HK-2 (cell line): ENCODE measurements at regions not wholly inside any gene's neighbourhood (a gene's known extent, or its start where the extent isn't known, plus 50 kb on each side); places are given as distances from the start of the nearest gene placed in this dataset.
A peak's percentile ranks its signal among the peaks of the same experiment; 100 is the strongest.

Experiments
- DNase-seq: peaks from one replicate; pipeline ENCODE4 v3.0.0-alpha.2; 2018; ENCODE audit not compliant: unreplicated experiment

- peak; percentile 45 for DNase-seq
These were observed 889.1 kb upstream of the MAP3K7 start for GRCh38 chr6:91476000-91476399.

GRCh38 chr6:91465393-91465792 lies 878.5 kb upstream of the MAP3K7 start:
- DNase-seq, result no peak

- DNase-seq, result no peak
These were observed 877.8 kb upstream of the MAP3K7 start for GRCh38 chr6:91464718-91465117.

GRCh38 chr6:91464201-91464600 lies 877.3 kb upstream of the MAP3K7 start:
- DNase-seq, result no peak

GRCh38 chr6:91462241-91462640 lies 875.4 kb upstream of the MAP3K7 start:
- DNase-seq, result no peak

- no peak for DNase-seq
These were observed 866.5 kb upstream of the MAP3K7 start for GRCh38 chr6:91453224-91453878.

GRCh38 chr6:91449539-91449938 lies 862.7 kb upstream of the MAP3K7 start:
- no peak for DNase-seq

GRCh38 chr6:91447530-91448254 lies 860.8 kb upstream of the MAP3K7 start:
- no peak for DNase-seq

GRCh38 chr6:91447081-91447480 lies 860.2 kb upstream of the MAP3K7 start:
- DNase-seq, result no peak

GRCh38 chr6:91443405-91443804 lies 856.5 kb upstream of the MAP3K7 start:
- no peak for DNase-seq

- no peak for DNase-seq
These were observed 855.5 kb upstream of the MAP3K7 start for GRCh38 chr6:91442342-91442741.

GRCh38 chr6:91438570-91438969 lies 851.7 kb upstream of the MAP3K7 start:
- no peak for DNase-seq

GRCh38 chr6:91437315-91437729 lies 850.5 kb upstream of the MAP3K7 start:
- DNase-seq, result no peak

GRCh38 chr6:91436448-91436847 lies 849.6 kb upstream of the MAP3K7 start:
- DNase-seq, result no peak

- no peak for DNase-seq
These were observed 848.8 kb upstream of the MAP3K7 start for GRCh38 chr6:91435630-91436029.

GRCh38 chr6:91434576-91434975 lies 847.7 kb upstream of the MAP3K7 start:
- DNase-seq, result no peak

- no peak for DNase-seq
These were observed 847.0 kb upstream of the MAP3K7 start for GRCh38 chr6:91433660-91434534.

- DNase-seq, result no peak
These were observed 842.2 kb upstream of the MAP3K7 start for GRCh38 chr6:91428953-91429560.

- DNase-seq, result no peak
These were observed 841.4 kb upstream of the MAP3K7 start for GRCh38 chr6:91428296-91428695.

- DNase-seq, result no peak
These were observed 833.4 kb upstream of the MAP3K7 start for GRCh38 chr6:91420243-91420642.

GRCh38 chr6:91415031-91415605 lies 828.2 kb upstream of the MAP3K7 start:
- DNase-seq, result no peak

GRCh38 chr6:91412532-91412931 lies 825.7 kb upstream of the MAP3K7 start:
- no peak for DNase-seq
